ENCODE measurements at regions not wholly inside any gene's neighbourhood (a gene's known extent, or its start where the extent isn't known, plus 50 kb on each side); places are given as distances from the start of the nearest gene placed in this dataset.

GRCh38 chr12:111154147-111154834, 214.6 kb downstream of the PHETA1 start:
- Mint-ChIP-seq H3K27me3 (no peaks in the 10 kb centered on the region), H3K27ac (peak overlapping the region; percentile 23), H3K9me3 (ENCODE audit: low read depth) (peaks cover 2% of the 10 kb centered on the region), H3K4me1 (ENCODE audit: low read depth) (peaks cover 8% of the 10 kb centered on the region), H3K4me3 (ENCODE audit: low read depth) (no peak overlapping the region), H3K36me3 (ENCODE audit: insufficient read depth) (peaks cover 14% of the 10 kb centered on the region)
- no peak for DNase-seq (ENCODE audit: low spot score, unreplicated experiment)
- no peak for TF ChIP-seq CTCF (IDR thresholded peaks at IDR 0.05; ENCODE audit: unreplicated experiment)

GRCh38 chr12:111152561-111152960, 216.3 kb downstream of the PHETA1 start:
- Mint-ChIP-seq H3K4me1 (ENCODE audit: low read depth) (peaks cover 8% of the 10 kb centered on the region), H3K27me3 (no peaks in the 10 kb centered on the region), H3K36me3 (ENCODE audit: insufficient read depth) (peaks cover 11% of the 10 kb centered on the region), H3K27ac (no peak overlapping the region), H3K4me3 (ENCODE audit: low read depth) (no peak overlapping the region), H3K9me3 (ENCODE audit: low read depth) (peaks cover 2% of the 10 kb centered on the region)
- no peak for TF ChIP-seq CTCF (IDR thresholded peaks at IDR 0.05; ENCODE audit: unreplicated experiment)
- DNase-seq (ENCODE audit: low spot score, unreplicated experiment): no peak

GRCh38 chr12:111150921-111151840, 217.7 kb downstream of the PHETA1 start:
- no peak for DNase-seq (ENCODE audit: low spot score, unreplicated experiment)
- H3K27me3 Mint-ChIP-seq: no peaks in the 10 kb centered on the region
- TF ChIP-seq CTCF (IDR thresholded peaks at IDR 0.05; ENCODE audit: unreplicated experiment): no peak
- peaks cover 9% of the 10 kb centered on the region for H3K36me3 Mint-ChIP-seq (ENCODE audit: insufficient read depth)
- H3K27ac Mint-ChIP-seq: no peak overlapping the region
- H3K4me3 Mint-ChIP-seq (ENCODE audit: low read depth): no peak overlapping the region
- H3K4me1 Mint-ChIP-seq (ENCODE audit: low read depth): peaks cover 6% of the 10 kb centered on the region
- H3K9me3 Mint-ChIP-seq (ENCODE audit: low read depth): no peaks in the 10 kb centered on the region

GRCh38 chr12:111150360-111150759, 218.5 kb downstream of the PHETA1 start:
- peaks cover 6% of the 10 kb centered on the region for H3K4me1 Mint-ChIP-seq (ENCODE audit: low read depth)
- DNase-seq (ENCODE audit: low spot score, unreplicated experiment): no peak
- no peaks in the 10 kb centered on the region for H3K9me3 Mint-ChIP-seq (ENCODE audit: low read depth)
- TF ChIP-seq CTCF (IDR thresholded peaks at IDR 0.05; ENCODE audit: unreplicated experiment): no peak
- H3K4me3 Mint-ChIP-seq (ENCODE audit: low read depth): no peak overlapping the region
- H3K36me3 Mint-ChIP-seq (ENCODE audit: insufficient read depth): peaks cover 10% of the 10 kb centered on the region
- no peaks in the 10 kb centered on the region for H3K27me3 Mint-ChIP-seq
- H3K27ac Mint-ChIP-seq: peak overlapping the region; percentile 37

GRCh38 chr12:111149299-111149698, 219.6 kb downstream of the PHETA1 start:
- Mint-ChIP-seq H3K27ac (no peak overlapping the region), H3K4me1 (ENCODE audit: low read depth) (peaks cover 7% of the 10 kb centered on the region), H3K9me3 (ENCODE audit: low read depth) (no peaks in the 10 kb centered on the region), H3K27me3 (no peaks in the 10 kb centered on the region), H3K4me3 (ENCODE audit: low read depth) (no peak overlapping the region), H3K36me3 (ENCODE audit: insufficient read depth) (peaks cover 7% of the 10 kb centered on the region)
- no peak for DNase-seq (ENCODE audit: low spot score, unreplicated experiment)
- TF ChIP-seq CTCF (IDR thresholded peaks at IDR 0.05; ENCODE audit: unreplicated experiment): no peak

Data from progenitor cell of endocrine pancreas (in vitro differentiated cells).